ENCODE measurements at regions not wholly inside any gene's neighbourhood (a gene's known extent, or its start where the extent isn't known, plus 50 kb on each side); places are given as distances from the start of the nearest gene placed in this dataset.
A peak's percentile ranks its signal among the peaks of the same experiment; 100 is the strongest.
"Not testable (repeated sequence)": the region's sequence is repeated elsewhere in the genome, so short reads cannot be mapped to it uniquely, and the experiment has no call there.

GRCh38 chr2:126952216-126952615, 53.5 kb downstream of the TEX51 start:
- DNase-seq (ENCODE audit: low read depth) = no peak

- DNase-seq (ENCODE audit: low read depth) = no peak
Observed at GRCh38 chr2:126953483-126953882, 54.8 kb downstream of the TEX51 start.

GRCh38 chr2:126954831-126955230, 56.1 kb downstream of the TEX51 start:
- DNase-seq (ENCODE audit: low read depth) = no peak

GRCh38 chr2:126956773-126957172, 58.1 kb downstream of the TEX51 start:
- not testable (repeated sequence) for DNase-seq (ENCODE audit: low read depth)

GRCh38 chr2:126963390-126963789, 64.7 kb downstream of the TEX51 start:
- DNase-seq (ENCODE audit: low read depth) = no peak

- DNase-seq (ENCODE audit: low read depth) = no peak
Observed at GRCh38 chr2:126966601-126967000, 67.9 kb downstream of the TEX51 start.

GRCh38 chr2:126970583-126970982, 71.9 kb downstream of the TEX51 start:
- no peak for DNase-seq (ENCODE audit: low read depth)

- no peak for DNase-seq (ENCODE audit: low read depth)
Observed at GRCh38 chr2:126971162-126971480, 72.4 kb downstream of the TEX51 start.

- DNase-seq (ENCODE audit: low read depth) = peak; percentile 40
Observed at GRCh38 chr2:126971481-126972278, 73.0 kb downstream of the TEX51 start.

- no peak for DNase-seq (ENCODE audit: low read depth)
Observed at GRCh38 chr2:126972279-126972626, 73.6 kb downstream of the TEX51 start.

- no peak for DNase-seq (ENCODE audit: low read depth)
Observed at GRCh38 chr2:126973745-126974144, 75.1 kb downstream of the TEX51 start.

- DNase-seq (ENCODE audit: low read depth) = no peak
Observed at GRCh38 chr2:126975671-126976655, 77.3 kb downstream of the TEX51 start.

GRCh38 chr2:126976721-126977328, 78.1 kb downstream of the TEX51 start:
- DNase-seq (ENCODE audit: low read depth) = no peak

- DNase-seq (ENCODE audit: low read depth) = no peak
Observed at GRCh38 chr2:126978333-126978732, 79.6 kb downstream of the TEX51 start.

GRCh38 chr2:126979039-126980003, 80.6 kb downstream of the TEX51 start:
- no peak for DNase-seq (ENCODE audit: low read depth)

GRCh38 chr2:126981476-126981875, 82.8 kb downstream of the TEX51 start:
- no peak for DNase-seq (ENCODE audit: low read depth)

GRCh38 chr2:126982935-126983334, 84.2 kb downstream of the TEX51 start:
- no peak for DNase-seq (ENCODE audit: low read depth)

GRCh38 chr2:126986631-126987187, 88.0 kb downstream of the TEX51 start:
- DNase-seq (ENCODE audit: low read depth) = no peak

GRCh38 chr2:126988482-126988881, 89.8 kb downstream of the TEX51 start:
- DNase-seq (ENCODE audit: low read depth) = no peak

- not testable (repeated sequence) for DNase-seq (ENCODE audit: low read depth)
Observed at GRCh38 chr2:126989064-126989463, 90.4 kb downstream of the TEX51 start.

- no peak for DNase-seq (ENCODE audit: low read depth)
Observed at GRCh38 chr2:126990200-126990599, 91.5 kb downstream of the TEX51 start.
